Skeletal muscle tissue (tissue), 3 donors: ENCODE measurements at regions not wholly inside any gene's neighbourhood (a gene's known extent, or its start where the extent isn't known, plus 50 kb on each side); places are given as distances from the start of the nearest gene placed in this dataset.
"Not testable (repeated sequence)": the region's sequence is repeated elsewhere in the genome, so short reads cannot be mapped to it uniquely, and the experiment has no call there.

ENCODE experiments used
- H3K27ac ChIP-seq: one replicate; pipeline ENCODE4 v1.7.0; 2013; ENCODE audit warnings: mild to moderate bottlenecking, low read depth, low read length, inconsistent platforms
- H3K27me3 ChIP-seq, 3 donors: one replicate each; pipeline ENCODE4 v1.7.0; 2013; ENCODE audit warnings: low read length in 3 of 3; ENCODE audit not compliant: control insufficient read depth in 3 of 3, insufficient read depth in 3 of 3
- H3K36me3 ChIP-seq, 3 donors: one replicate each; pipeline ENCODE4 v1.7.0; 2013; ENCODE audit warnings: low read length in 3 of 3; ENCODE audit not compliant: control insufficient read depth in 3 of 3, insufficient read depth in 3 of 3
- H3K4me1 ChIP-seq, 3 donors: one replicate each; pipeline ENCODE4 v1.7.0; 2013; ENCODE audit warnings: low read length in 3 of 3, mild to moderate bottlenecking in 3 of 3; ENCODE audit not compliant: control insufficient read depth in 3 of 3, insufficient read depth in 3 of 3
- H3K4me3 ChIP-seq, 3 donors: one replicate each; pipeline ENCODE4 v1.7.0; 2013; ENCODE audit warnings: low read length in 3 of 3
- H3K9ac ChIP-seq, 3 donors: one replicate each; pipeline ENCODE4 v1.7.0; 2013; ENCODE audit warnings: low read length in 3 of 3, mild to moderate bottlenecking in 3 of 3, moderate library complexity in 2 of 3, low read depth in 1 of 3
- H3K9me3 ChIP-seq, 3 donors: one replicate each; pipeline ENCODE4 v1.7.0; 2013; ENCODE audit warnings: low read length in 3 of 3; ENCODE audit not compliant: control insufficient read depth in 3 of 3
- donor health status: Osteomylitis.

- H3K9ac ChIP-seq: no peak overlapping the region
- H3K27ac ChIP-seq: no peak overlapping the region
- H3K27me3 ChIP-seq: no peaks in the 10 kb centered on the region
- H3K4me1 ChIP-seq: peaks cover 0 to 4% (median 0%) of the 10 kb centered on the region in 3 donors
- H3K36me3 ChIP-seq: no peaks in the 10 kb centered on the region
- no peaks in the 10 kb centered on the region for H3K9me3 ChIP-seq
- no peak overlapping the region for H3K4me3 ChIP-seq
Observed at GRCh38 chr5:44085083-44085482, 304.1 kb downstream of the FGF10 start.

DNA sequence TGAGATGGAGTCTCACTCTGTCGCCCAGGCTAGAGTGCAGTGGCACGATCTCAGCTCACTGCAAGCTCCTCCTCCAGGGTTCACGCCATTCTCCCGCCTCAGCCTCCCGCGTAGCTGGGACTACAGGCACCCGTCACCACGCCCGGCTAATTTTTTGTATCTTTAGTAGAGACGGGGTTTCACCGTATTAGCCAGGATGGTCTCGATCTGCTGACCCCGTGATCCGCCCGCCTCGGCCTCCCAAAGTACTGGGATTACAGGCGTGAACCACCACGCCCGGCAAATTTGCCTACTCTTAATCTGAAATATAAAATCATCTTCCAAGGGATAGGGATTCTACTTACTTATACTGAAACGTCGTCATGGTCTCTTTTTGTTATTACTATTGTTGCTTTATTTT, 314.7 kb downstream of the FGF10 start:
- H3K27me3 ChIP-seq, H3K36me3 ChIP-seq, H3K4me1 ChIP-seq, H3K9ac ChIP-seq, H3K4me3 ChIP-seq, H3K9me3 ChIP-seq, H3K27ac ChIP-seq: not testable (repeated sequence)

- no peaks in the 10 kb centered on the region for H3K36me3 ChIP-seq
- no peaks in the 10 kb centered on the region for H3K9me3 ChIP-seq
- no peak overlapping the region for H3K4me3 ChIP-seq
- H3K4me1 ChIP-seq: peaks cover 0 to 3% (median 0%) of the 10 kb centered on the region in 3 donors
- no peak overlapping the region for H3K27ac ChIP-seq
- H3K27me3 ChIP-seq: no peaks in the 10 kb centered on the region
- H3K9ac ChIP-seq: no peak overlapping the region
Observed at GRCh38 chr5:44051591-44051990, 337.6 kb downstream of the FGF10 start.

DNA sequence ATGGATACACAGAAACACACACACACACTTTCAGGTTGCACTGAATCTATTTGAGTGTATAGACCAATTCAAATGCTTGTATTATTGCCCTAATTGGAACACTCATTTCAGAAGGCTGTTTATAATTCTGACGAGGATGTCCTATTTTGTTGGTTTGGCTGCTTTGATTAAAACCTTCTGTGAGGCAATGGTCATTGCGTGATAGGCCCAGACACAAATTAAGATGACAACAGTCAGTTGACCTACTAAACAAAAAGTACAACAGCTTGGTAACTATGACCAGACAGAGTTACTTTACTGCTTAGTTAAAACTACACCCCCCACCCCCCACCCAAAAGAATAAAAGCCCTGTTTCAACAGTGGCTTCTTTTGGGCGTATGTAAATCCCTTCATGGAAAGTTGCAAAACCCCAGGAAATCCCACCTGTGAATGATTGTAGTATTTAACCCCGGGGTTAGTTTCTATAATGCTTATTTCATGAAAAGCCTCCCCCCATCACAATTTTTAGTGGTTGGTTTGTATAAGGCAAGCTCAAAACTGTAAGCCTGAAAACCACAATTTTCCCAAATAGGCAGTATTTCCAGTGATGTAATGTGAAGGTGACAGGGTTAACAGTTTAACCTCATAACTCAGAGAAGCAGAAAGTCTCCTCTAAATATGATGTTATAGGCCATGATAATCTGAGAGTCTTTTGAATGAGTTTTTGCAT, 340.8 kb downstream of the FGF10 start:
- Histone ChIP-seq H3K9me3 (no peaks in the 10 kb centered on the region), H3K4me1 (peaks cover 0 to 3% (median 0%) of the 10 kb centered on the region in 3 donors), H3K27ac (no peak overlapping the region), H3K27me3 (no peaks in the 10 kb centered on the region), H3K36me3 (no peaks in the 10 kb centered on the region), H3K4me3 (no peak overlapping the region), H3K9ac (no peak overlapping the region)

GRCh38 chr5:44046619-44047364, 342.4 kb downstream of the FGF10 start:
- Histone ChIP-seq H3K36me3 (no peaks in the 10 kb centered on the region), H3K9me3 (no peaks in the 10 kb centered on the region), H3K4me3 (no peak overlapping the region), H3K27ac (no peak overlapping the region), H3K27me3 (no peaks in the 10 kb centered on the region), H3K9ac (no peak overlapping the region), H3K4me1 (peaks cover 0 to 3% (median 0%) of the 10 kb centered on the region in 3 donors)

DNA sequence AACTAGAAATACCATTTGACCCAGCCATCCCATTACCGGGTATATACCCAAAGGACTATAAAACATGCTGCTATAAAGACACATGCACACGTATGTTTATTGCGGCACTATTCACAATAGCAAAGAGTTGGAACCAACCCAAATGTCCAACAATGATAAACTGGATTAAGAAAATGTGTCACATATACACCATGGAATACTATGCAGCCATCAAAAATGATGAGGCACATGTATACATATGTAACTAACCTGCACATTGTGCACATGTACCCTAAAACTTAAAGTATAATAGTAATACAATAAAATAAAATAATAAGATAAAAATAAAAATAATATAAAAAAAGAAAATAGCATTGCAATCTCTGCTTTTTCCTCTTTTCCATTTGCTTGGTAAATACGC, 344.7 kb downstream of the FGF10 start:
- H3K27ac ChIP-seq, H3K36me3 ChIP-seq, H3K27me3 ChIP-seq, H3K9me3 ChIP-seq, H3K9ac ChIP-seq, H3K4me3 ChIP-seq, H3K4me1 ChIP-seq: not testable (repeated sequence)

GRCh38 chr5:44028226-44028625, 361.0 kb downstream of the FGF10 start:
- Histone ChIP-seq H3K4me1 (no peaks in the 10 kb centered on the region), H3K4me3 (no peak overlapping the region), H3K27ac (no peak overlapping the region), H3K9me3 (no peaks in the 10 kb centered on the region), H3K27me3 (no peaks in the 10 kb centered on the region), H3K36me3 (no peaks in the 10 kb centered on the region), H3K9ac (no peak overlapping the region)

DNA sequence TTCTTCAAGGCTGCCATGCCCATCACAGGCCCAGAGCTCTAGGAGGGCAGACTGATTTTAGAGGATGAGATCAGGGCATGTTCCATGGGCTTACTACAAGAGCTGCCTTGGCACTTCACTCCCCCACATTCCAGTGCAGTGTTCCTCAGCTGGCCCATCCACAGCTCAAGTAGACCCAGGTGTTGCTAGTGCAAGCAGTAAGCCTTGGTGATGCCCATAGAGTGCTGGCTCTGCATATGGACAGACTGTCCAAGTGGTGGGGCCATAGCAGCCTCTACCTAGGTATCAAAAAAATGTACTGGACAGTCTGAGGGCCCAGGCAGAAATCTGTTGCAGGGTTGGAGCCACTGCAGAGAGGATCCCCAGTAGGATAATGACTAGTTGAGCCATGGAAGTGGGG, 366.6 kb downstream of the FGF10 start:
- Histone ChIP-seq H3K9me3 (no peaks in the 10 kb centered on the region), H3K27ac (no peak overlapping the region), H3K36me3 (no peaks in the 10 kb centered on the region)

DNA sequence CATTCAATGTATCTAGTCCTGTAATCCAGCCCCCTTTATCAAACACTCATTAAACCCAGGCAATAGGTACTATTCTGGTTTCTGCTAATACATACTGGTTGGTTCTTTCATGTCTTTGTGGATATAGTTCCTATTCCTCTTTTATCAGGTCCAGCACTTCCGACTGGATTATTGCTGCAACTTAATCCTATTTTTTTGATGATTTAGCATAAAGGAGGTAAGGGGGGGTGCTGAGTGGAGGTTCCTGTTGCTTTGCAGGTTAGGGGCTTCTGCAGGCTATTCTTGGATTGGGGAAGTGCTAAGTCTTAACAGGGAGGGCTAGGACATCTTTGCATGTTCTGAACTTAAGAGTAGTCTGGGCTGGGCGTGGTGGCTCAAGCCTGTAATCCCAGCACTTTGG, 377.7 kb downstream of the FGF10 start:
- H3K4me3 ChIP-seq: no peak overlapping the region
- no peaks in the 10 kb centered on the region for H3K4me1 ChIP-seq
- H3K9ac ChIP-seq: no peak overlapping the region
- H3K27me3 ChIP-seq: no peaks in the 10 kb centered on the region
- H3K9me3 ChIP-seq: no peaks in the 10 kb centered on the region
- H3K27ac ChIP-seq: no peak overlapping the region
- H3K36me3 ChIP-seq: no peaks in the 10 kb centered on the region

More for the DNA sequence above, 366.6 kb downstream of the FGF10 start:
- H3K4me3 ChIP-seq: no peak overlapping the region
- no peaks in the 10 kb centered on the region for H3K4me1 ChIP-seq
- no peaks in the 10 kb centered on the region for H3K27me3 ChIP-seq
- H3K9ac ChIP-seq: no peak overlapping the region

DNA sequence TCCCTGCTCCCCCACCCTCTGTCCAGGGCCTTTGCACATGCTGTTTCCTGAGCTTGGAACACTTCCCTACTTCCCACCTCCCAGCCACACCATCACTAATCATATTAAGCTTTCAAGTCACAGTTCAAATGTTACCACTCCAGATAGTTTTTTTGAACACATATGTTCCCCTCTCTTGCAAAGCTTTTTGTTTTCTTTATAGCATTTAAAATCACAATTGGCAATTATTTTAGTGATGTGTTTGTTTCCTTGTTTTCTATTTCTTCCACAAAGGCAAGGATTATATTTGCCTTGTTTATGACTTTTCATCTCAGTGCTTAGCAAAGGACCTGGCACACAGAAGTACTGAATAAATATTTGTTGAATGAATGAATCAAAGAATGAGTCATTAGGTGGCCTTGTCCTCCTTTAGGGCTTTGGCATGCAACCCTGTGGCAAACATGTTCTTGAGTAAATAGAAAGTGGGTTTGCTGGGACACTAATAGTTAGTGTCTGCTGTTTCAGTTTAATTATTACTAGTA, 386.8 kb downstream of the FGF10 start:
- Histone ChIP-seq H3K4me3 (no peak overlapping the region), H3K9me3 (no peaks in the 10 kb centered on the region), H3K4me1 (no peaks in the 10 kb centered on the region), H3K36me3 (no peaks in the 10 kb centered on the region), H3K27ac (no peak overlapping the region), H3K9ac (no peak overlapping the region), H3K27me3 (no peaks in the 10 kb centered on the region)
